DND-41 (cell line): ENCODE measurements at regions not wholly inside any gene's neighbourhood (a gene's known extent, or its start where the extent isn't known, plus 50 kb on each side); places are given as distances from the start of the nearest gene placed in this dataset.

ENCODE experiments used
- EZH2 ChIP-seq: IDR thresholded peaks from 3 replicates; pipeline ENCODE4 v1.6.1; 2012; ENCODE audit warnings: borderline replicate concordance, low read depth, mild to moderate bottlenecking, moderate library complexity, low read length, inconsistent platforms; ENCODE audit not compliant: severe bottlenecking
- TF ChIP-seq, protein P1 (sequence below): IDR thresholded peaks from 2 replicates; pipeline ENCODE4 v1.5.1; 2012; ENCODE audit warnings: borderline replicate concordance, low read length, moderate library complexity, mild to moderate bottlenecking; ENCODE audit not compliant: poor library complexity, severe bottlenecking; ENCODE audit errors: extremely low read depth

DNA sequence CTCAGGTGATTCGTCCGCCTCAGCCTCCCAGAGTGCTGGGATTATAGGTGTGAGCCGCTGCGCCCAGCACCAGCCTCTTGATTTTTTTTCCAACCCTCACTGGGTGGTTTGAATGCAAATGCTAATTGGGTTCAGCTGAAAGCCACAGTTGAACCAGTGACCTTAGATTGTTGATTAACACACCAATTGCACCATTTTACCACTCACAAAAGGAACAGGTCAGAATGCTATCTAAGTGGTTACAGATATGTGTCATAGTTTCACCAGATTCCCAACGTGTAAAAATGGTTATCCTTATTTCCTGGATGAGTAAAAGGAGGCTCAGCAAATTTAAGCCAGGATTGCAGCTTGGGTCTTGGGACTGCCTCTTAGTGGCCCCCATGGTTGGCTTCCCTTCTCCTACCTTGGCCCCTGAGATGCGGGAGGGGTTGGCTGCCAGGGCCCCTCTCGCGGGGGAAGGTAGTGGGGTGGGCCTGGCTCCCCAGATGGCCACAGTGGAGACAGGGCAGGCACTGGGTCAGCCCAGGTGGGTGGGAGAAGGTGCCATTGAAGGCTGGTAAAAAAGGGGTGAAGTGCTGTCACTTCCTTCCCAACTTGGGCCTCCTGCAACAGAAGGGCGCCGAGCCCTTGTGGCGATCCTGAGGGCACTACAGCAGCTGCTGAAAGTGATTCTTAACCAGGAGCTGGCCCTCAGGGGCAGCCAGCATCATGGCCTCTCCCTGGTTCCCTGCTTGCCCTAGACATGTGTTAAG, 164.9 kb upstream of the HAAO start:
- TF ChIP-seq, protein P1, sequence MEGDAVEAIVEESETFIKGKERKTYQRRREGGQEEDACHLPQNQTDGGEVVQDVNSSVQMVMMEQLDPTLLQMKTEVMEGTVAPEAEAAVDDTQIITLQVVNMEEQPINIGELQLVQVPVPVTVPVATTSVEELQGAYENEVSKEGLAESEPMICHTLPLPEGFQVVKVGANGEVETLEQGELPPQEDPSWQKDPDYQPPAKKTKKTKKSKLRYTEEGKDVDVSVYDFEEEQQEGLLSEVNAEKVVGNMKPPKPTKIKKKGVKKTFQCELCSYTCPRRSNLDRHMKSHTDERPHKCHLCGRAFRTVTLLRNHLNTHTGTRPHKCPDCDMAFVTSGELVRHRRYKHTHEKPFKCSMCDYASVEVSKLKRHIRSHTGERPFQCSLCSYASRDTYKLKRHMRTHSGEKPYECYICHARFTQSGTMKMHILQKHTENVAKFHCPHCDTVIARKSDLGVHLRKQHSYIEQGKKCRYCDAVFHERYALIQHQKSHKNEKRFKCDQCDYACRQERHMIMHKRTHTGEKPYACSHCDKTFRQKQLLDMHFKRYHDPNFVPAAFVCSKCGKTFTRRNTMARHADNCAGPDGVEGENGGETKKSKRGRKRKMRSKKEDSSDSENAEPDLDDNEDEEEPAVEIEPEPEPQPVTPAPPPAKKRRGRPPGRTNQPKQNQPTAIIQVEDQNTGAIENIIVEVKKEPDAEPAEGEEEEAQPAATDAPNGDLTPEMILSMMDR = no peak
- TF ChIP-seq EZH2 = no peak
